ENCODE measurements at regions not wholly inside any gene's neighbourhood (a gene's known extent, or its start where the extent isn't known, plus 50 kb on each side); places are given as distances from the start of the nearest gene placed in this dataset.

GRCh38 chr2:155431004-155431507 lies 732.6 kb downstream of the KCNJ3 start:
- TF ChIP-seq CTCF (conservative IDR thresholded peaks at IDR 0.05; ENCODE audit: low read length): no peak
- no peak for TF ChIP-seq EZH2phosphoT487 (IDR thresholded peaks at IDR 0.05; ENCODE audit: borderline replicate concordance, low read depth, low read length)
